ENCODE measurements at regions not wholly inside any gene's neighbourhood (a gene's known extent, or its start where the extent isn't known, plus 50 kb on each side); places are given as distances from the start of the nearest gene placed in this dataset.

GRCh38 chr16:55037966-55038365 lies 107.3 kb downstream of the IRX5 start:
- H3K27ac ChIP-seq: no peak overlapping the region
- no peak for TF ChIP-seq CTCF (conservative IDR thresholded peaks at IDR 0.05)
- no peak for TF ChIP-seq ZFX (IDR thresholded peaks at IDR 0.05)

GRCh38 chr16:55039042-55039441 lies 108.4 kb downstream of the IRX5 start:
- TF ChIP-seq ZFX (IDR thresholded peaks at IDR 0.05) (no peak), CTCF (conservative IDR thresholded peaks at IDR 0.05) (no peak)
- H3K27ac ChIP-seq: no peak overlapping the region

GRCh38 chr16:55039511-55039910 lies 108.8 kb downstream of the IRX5 start:
- TF ChIP-seq ZFX (IDR thresholded peaks at IDR 0.05) (no peak), CTCF (conservative IDR thresholded peaks at IDR 0.05) (no peak)

GRCh38 chr16:55039931-55040330 lies 109.3 kb downstream of the IRX5 start:
- TF ChIP-seq CTCF (conservative IDR thresholded peaks at IDR 0.05): no peak
- no peak for TF ChIP-seq ZFX (IDR thresholded peaks at IDR 0.05)
- no peak overlapping the region for H3K27ac ChIP-seq

More at GRCh38 chr16:55039511-55039910, 108.8 kb downstream of the IRX5 start:
- H3K27ac ChIP-seq: no peak overlapping the region

- no peak for TF ChIP-seq CTCF (conservative IDR thresholded peaks at IDR 0.05)
- no peak for TF ChIP-seq ZFX (IDR thresholded peaks at IDR 0.05)
- no peak overlapping the region for H3K27ac ChIP-seq
These were observed 109.9 kb downstream of the IRX5 start for GRCh38 chr16:55040366-55041086.

- H3K27ac ChIP-seq: no peak overlapping the region
- TF ChIP-seq ZFX (IDR thresholded peaks at IDR 0.05) (no peak), CTCF (conservative IDR thresholded peaks at IDR 0.05) (no peak)
These were observed 111.0 kb downstream of the IRX5 start for GRCh38 chr16:55041540-55042234.
